Fibroblast of the aortic adventitia (primary cell): ENCODE measurements at regions not wholly inside any gene's neighbourhood (a gene's known extent, or its start where the extent isn't known, plus 50 kb on each side); places are given as distances from the start of the nearest gene placed in this dataset.
A peak's percentile ranks its signal among the peaks of the same experiment; 100 is the strongest.

Source experiments
- DNase-seq: peaks from one replicate; pipeline ENCODE4 v3.0.0-alpha.2; 2010; ENCODE audit warnings: low read depth
- H3K4me3 ChIP-seq: 2 replicates; pipeline ENCODE4 v1.5.1; 2011; ENCODE audit warnings: low read depth, mild to moderate bottlenecking, control low read depth, low read length, moderate library complexity
- CTCF ChIP-seq: IDR thresholded peaks from 2 replicates; pipeline ENCODE4 v1.5.1; 2011; ENCODE audit warnings: mild to moderate bottlenecking, low read length, control low read depth, inconsistent platforms; ENCODE audit not compliant: insufficient read depth

GRCh38 chr5:158560170-158560569, 539.5 kb downstream of the EBF1 start:
- H3K4me3 ChIP-seq: no peak overlapping the region
- no peak for TF ChIP-seq CTCF
- DNase-seq: peak; percentile 7

- no peak for TF ChIP-seq CTCF
- H3K4me3 ChIP-seq: no peak overlapping the region
- no peak for DNase-seq
These were observed 540.1 kb downstream of the EBF1 start for GRCh38 chr5:158559643-158560042.

GRCh38 chr5:158559066-158559465, 540.6 kb downstream of the EBF1 start:
- no peak for DNase-seq
- no peak for TF ChIP-seq CTCF
- no peak overlapping the region for H3K4me3 ChIP-seq

- no peak overlapping the region for H3K4me3 ChIP-seq
- no peak for DNase-seq
- TF ChIP-seq CTCF: no peak
These were observed 545.8 kb downstream of the EBF1 start for GRCh38 chr5:158553962-158554336.

- H3K4me3 ChIP-seq: no peak overlapping the region
- DNase-seq: peak; percentile 71
- no peak for TF ChIP-seq CTCF
These were observed 546.3 kb downstream of the EBF1 start for GRCh38 chr5:158553195-158553961.

GRCh38 chr5:158552241-158552640, 547.5 kb downstream of the EBF1 start:
- no peak for TF ChIP-seq CTCF
- DNase-seq: no peak
- no peak overlapping the region for H3K4me3 ChIP-seq

GRCh38 chr5:158549311-158549710, 550.4 kb downstream of the EBF1 start:
- no peak overlapping the region for H3K4me3 ChIP-seq
- no peak for DNase-seq
- no peak for TF ChIP-seq CTCF
